LNCaP clone FGC (cell line): ENCODE measurements at regions not wholly inside any gene's neighbourhood (a gene's known extent, or its start where the extent isn't known, plus 50 kb on each side); places are given as distances from the start of the nearest gene placed in this dataset.

Source experiments
- DNase-seq: peaks from one replicate; pipeline ENCODE4 v3.0.0-alpha.2; 2011; ENCODE audit warnings: low read depth
- H3K4me3 ChIP-seq: 2 replicates; pipeline ENCODE4 v1.5.1; 2011; ENCODE audit warnings: mild to moderate bottlenecking, low read depth, low read length, control low read depth
- CTCF ChIP-seq: IDR thresholded peaks from 2 replicates; pipeline ENCODE4 v1.5.1; 2012; ENCODE audit warnings: mild to moderate bottlenecking; ENCODE audit not compliant: control insufficient read depth, insufficient read depth; ENCODE audit errors: extremely low read depth

- no peak for DNase-seq
- H3K4me3 ChIP-seq = no peak overlapping the region
- no peak for TF ChIP-seq CTCF
Observed at GRCh38 chr10:78831461-78831860, 237.3 kb upstream of the ZMIZ1 start.

GRCh38 chr10:78832281-78832680 lies 236.5 kb upstream of the ZMIZ1 start:
- no peak overlapping the region for H3K4me3 ChIP-seq
- no peak for DNase-seq
- no peak for TF ChIP-seq CTCF

DNA sequence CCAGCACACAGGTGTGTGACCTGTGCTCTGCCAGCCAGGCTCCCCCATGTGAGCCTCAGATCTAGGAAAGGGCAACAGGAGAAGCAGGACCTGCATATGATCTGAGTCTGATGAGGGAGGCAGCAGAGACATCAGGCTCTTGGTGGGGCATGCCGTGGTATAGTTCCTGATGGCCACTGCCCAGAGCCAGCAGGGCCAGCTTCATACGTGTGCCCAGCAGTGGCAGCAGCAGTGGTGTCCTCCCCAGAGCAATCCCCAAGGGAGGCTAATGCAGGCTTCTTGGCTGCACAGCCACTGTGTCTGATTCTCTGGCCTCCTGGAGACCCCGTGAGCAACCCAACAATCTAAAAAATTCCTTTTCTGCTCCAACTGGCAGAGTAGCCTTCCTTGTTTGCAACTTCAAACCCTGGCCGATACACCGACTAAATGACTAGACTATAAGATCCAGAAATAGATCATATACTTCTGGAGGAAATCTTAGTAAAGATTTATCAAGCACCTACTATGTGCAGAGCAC lies 230.6 kb upstream of the ZMIZ1 start:
- H3K4me3 ChIP-seq = no peak overlapping the region
- TF ChIP-seq CTCF = no peak
- DNase-seq = no peak

GRCh38 chr10:78843495-78843894 lies 225.3 kb upstream of the ZMIZ1 start:
- no peak for TF ChIP-seq CTCF
- H3K4me3 ChIP-seq = no peak overlapping the region
- DNase-seq = no peak

DNA sequence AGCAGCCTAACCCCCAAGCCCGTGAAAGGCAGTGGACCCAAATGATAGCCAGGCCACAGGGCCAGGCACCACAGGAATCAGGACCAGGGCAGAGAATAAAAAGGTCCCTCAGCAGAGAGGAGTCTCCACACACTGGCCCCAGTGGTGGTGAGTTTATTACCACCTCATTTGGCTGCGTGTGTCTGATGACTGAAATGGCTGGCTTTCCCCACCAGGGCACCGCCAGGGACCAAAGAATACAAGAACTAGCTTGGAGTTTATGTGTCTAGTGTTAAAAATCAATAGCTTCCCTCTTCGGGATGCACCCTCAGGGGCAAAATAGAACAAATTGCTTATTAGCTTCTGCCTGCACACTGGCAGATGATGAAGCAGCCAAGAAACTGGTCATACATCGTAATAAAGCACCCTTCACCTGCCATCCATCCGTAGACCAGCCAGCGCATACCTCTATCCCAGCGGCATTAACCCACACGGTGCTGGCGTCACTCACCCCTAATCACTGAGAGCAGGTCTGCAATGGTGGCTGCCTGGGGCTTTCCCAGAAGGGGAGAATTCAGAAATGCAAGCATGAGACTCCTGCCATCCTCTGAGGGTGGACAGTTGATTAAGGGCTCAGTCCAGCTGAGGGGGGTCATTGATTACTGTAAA lies 223.7 kb upstream of the ZMIZ1 start:
- no peak for DNase-seq
- no peak for TF ChIP-seq CTCF
- H3K4me3 ChIP-seq = no peak overlapping the region

DNA sequence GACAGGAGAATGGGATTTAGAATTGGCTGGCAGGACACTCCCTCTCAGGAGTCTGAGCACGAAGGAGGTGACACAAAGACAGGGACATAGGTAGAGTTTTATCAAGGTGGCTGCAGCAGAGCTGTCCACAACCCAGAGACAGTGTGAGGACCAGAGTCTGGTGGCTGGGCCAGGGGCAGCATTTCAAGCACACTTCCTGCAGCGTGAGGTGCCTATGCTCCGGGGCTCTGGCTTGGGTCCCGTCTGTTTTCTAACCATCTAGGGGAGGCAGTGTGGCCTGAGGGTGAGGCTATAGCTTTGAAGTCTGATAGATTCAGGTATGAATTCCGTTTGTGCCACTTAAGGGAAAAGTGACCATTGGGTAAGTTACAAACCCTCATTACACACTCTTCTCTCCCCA lies 222.7 kb upstream of the ZMIZ1 start:
- no peak overlapping the region for H3K4me3 ChIP-seq
- no peak for TF ChIP-seq CTCF
- DNase-seq = no peak

- H3K4me3 ChIP-seq = no peak overlapping the region
- DNase-seq = no peak
- TF ChIP-seq CTCF = no peak
Observed at GRCh38 chr10:78846760-78847159, 222.0 kb upstream of the ZMIZ1 start.
